Stimulated activated CD4-positive, alpha-beta T cell treated with anti-CD3 and anti-CD28 coated beads, Interleukin-15, amount 100 ng/mL, for 48 hours (primary cell): ENCODE measurements at regions not wholly inside any gene's neighbourhood (a gene's known extent, or its start where the extent isn't known, plus 50 kb on each side); places are given as distances from the start of the nearest gene placed in this dataset.
A peak's percentile ranks its signal among the peaks of the same experiment; 100 is the strongest.

Experiments
- DNase-seq, 2 donors: peaks; one replicate each; pipeline ENCODE4 v3.0.0-alpha.2; 2020; ENCODE audit warnings: low read depth in 2 of 2

GRCh38 chr10:88108115-88108610 lies 244.7 kb downstream of the PTEN start:
- no peak for DNase-seq

- DNase-seq = no peak
Observed at GRCh38 chr10:88110355-88110754, 246.9 kb downstream of the PTEN start.

DNA sequence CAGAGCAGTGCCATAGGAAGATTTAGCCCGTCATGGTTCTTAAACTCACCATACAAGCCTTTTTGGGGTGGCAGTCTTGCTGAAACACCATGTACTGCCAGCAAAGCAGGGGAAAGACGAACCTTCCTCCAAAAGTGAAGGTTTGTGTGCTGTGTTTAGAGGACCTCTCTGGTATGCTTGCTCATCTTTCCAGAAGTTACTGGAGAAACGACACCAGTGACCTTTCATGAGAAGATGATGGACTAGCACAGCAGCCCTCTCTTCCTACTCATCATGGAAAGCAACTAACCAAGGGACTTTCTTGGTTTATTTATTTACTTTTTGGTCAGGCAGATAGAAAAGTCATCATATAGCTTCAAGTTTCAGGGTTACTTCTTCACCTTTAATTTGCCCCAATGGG lies 247.4 kb downstream of the PTEN start:
- DNase-seq = no peak

DNA sequence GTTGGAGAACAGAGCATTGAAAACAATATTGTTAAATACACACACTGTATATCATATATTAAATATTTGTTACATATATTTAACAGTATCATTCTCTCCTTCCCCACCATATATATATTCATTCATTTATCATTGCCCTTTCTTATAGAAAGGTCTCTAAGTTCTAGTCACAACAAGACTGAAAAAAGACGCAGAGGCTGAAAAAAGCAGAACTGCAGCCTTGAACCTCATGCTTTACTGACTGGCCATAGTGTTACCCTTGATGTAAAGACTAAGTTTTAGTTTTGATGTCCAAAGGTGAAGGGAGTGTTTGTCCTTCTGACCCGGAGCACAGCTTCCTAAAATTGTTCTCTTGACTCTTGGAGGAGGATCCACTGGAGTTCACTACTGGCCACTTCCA lies 247.9 kb downstream of the PTEN start:
- DNase-seq = no peak

DNA sequence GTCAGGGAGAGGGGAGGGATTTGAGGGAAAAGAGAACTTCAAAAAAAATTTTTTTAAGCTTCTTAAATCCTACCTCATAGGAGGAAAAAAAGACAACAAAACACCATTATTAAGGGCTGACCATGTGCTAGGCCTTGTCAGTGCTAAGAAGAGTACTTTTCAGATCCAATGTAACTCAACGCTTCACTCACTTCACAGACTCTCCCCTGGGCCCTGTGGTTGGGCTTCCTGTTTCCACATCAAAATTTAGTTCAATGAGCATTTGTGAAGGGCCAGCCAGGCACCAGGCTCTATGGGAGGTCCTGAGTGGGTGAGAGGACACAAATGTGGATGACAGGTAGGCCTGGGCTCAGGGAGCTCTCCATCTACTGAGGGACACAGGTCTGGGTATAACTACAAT lies 249.8 kb downstream of the PTEN start:
- no peak for DNase-seq

- DNase-seq = no peak
Observed at GRCh38 chr10:88113657-88114272, 250.3 kb downstream of the PTEN start.

GRCh38 chr10:88114368-88114767 lies 250.9 kb downstream of the PTEN start:
- DNase-seq = no peak

DNA sequence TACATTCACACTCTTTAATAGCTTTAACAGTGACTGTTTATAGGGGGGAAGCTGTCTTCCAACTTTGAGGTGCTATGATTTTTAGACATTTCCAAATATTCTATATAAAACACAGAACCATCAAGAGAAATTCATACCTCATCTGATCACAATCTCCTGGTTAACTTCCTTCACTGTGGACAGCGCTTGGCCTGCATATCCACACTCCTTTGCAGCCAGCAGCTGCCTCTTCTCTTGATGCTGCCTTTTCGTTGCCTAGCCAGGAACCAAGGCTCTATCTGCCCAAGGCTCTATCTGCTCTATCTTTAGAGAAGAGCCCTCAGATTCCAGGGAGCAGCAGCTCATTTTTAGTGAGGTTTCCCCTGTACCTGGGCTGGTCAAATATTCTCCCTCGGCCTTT lies 252.0 kb downstream of the PTEN start:
- no peak for DNase-seq

DNA sequence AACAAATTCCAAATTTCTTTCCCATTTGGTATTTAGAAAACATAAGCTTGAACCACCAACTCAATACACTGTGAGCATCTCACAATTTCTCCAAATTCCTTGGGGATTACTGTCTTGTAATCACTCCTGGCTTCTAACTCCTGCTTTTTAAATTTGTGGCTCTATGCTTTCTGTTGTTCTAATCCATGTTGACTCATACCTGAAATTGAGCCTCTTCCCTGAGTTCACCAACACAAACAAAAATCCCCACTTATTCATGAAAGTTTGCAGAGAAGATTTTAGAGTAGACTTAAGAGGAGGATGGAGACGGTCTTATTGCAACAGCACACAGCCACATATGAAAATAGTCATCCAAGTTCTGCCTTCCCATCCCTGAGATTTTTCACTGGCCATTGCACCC lies 252.5 kb downstream of the PTEN start:
- DNase-seq = no peak

DNA sequence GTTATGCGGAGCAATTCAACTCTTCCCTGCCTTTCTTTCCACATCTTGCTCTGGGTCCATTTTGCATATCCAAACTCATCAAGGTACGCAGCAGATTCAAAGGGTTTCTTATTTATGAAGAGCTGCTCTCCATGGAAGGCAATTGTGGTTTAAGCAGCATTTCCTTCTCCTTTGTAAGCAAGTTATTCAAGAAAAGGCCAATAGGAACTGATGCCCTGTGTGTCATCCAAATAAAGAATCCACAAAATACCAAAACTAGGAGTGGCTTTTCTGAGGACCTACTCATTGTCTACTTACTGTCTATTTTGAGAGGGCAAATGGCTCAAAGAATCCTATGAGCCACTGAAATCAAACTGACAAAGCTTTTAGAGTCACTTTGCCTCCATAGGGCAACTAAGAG lies 253.1 kb downstream of the PTEN start:
- no peak for DNase-seq

DNA sequence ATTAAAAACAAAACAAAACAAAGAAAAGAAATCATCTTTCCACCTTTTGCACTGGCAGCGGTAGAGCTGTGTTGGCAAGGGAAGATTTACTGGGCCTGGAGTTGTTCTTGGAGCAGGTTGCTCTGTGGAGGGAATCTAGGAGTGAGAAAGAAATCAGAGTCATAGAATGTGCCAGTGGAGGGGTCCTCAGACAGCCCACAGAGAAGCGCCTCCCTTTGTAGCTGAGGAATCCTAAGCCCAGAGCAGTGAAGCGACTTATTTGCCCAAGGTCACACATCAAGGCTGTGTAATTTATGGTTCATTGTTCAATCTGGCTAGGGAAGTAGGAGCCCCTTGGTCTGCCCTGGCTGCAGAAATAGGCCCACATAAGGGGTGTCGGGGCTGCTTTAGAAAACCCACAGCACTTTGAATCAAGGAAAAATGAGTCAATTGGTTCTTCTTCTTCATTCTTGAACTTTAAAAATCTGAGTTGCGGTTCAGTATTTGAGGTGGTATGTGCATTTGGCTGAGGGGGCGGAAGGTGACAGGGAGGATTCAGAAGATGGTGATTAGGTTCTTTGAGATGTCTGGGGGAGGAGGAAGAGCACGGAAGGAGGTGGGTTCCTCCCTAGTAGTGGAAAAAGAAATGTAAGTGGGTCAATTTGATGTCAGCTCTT lies 253.7 kb downstream of the PTEN start:
- DNase-seq = peak; percentile 46 to 55

- DNase-seq = no peak
Observed at GRCh38 chr10:88117869-88118632, 254.6 kb downstream of the PTEN start.

DNA sequence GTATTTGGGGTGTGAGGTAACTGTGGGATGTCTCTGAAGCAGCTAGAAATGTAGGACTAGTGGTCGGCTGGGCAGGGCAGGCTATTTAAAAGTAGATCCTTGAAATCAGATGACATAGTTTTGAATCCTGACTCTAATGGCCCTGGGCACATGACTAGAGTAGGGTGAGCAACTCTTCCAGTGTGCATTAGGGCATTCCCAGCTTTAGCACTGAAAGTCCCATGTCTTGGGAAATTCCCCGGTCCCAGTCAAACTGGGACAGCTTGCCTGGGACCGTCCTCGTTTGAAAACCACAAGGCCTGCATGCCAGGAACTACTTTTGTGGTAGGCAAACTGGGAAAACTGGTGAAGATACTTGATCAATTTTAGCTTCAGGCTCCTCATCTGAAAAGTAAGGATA lies 255.3 kb downstream of the PTEN start:
- DNase-seq = no peak

- no peak for DNase-seq
Observed at GRCh38 chr10:88119160-88119559, 255.7 kb downstream of the PTEN start.

GRCh38 chr10:88120075-88120474 lies 256.6 kb downstream of the PTEN start:
- no peak for DNase-seq

GRCh38 chr10:88120599-88121333 lies 257.3 kb downstream of the PTEN start:
- no peak for DNase-seq

DNA sequence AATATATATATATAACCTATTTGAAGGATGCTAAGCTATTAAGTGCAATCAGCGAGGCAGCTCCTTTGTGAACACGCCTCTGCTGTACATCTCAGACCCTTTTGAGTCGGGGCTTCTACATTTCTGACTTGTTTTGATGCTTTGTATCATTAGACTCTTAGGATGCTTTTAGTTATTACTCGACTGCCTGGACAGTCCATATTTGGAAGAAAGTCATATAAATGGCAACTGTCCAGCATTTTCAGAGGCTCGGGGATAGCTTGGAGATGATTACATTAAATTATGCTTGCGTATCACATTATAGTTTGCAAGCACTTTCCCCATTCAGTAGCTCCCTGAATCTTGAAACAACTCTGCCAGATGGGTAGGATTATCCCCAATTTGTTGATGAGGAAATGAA lies 257.9 kb downstream of the PTEN start:
- DNase-seq = no peak

- no peak for DNase-seq
Observed at GRCh38 chr10:88122145-88122544, 258.7 kb downstream of the PTEN start.

DNA sequence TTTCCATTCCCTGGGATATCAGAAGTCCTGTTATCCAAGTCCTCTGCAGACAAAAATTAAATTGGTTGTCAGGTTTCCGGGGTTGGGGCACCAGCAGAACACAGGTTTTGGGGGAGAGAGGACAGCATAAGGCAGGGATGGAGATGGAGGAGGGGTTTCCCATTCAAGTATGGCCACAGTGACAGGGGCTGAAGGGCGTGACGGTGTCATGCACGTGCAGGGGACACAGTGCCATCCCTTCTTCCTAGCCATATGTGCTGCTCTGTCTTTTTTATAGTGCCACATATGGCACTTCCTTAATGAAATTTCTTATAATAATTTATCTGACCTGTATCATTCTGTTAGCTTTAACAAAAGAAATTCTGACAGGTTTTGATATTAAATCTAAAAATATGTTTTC lies 259.2 kb downstream of the PTEN start:
- no peak for DNase-seq

- no peak for DNase-seq
Observed at GRCh38 chr10:88125766-88126165, 262.3 kb downstream of the PTEN start.

DNA sequence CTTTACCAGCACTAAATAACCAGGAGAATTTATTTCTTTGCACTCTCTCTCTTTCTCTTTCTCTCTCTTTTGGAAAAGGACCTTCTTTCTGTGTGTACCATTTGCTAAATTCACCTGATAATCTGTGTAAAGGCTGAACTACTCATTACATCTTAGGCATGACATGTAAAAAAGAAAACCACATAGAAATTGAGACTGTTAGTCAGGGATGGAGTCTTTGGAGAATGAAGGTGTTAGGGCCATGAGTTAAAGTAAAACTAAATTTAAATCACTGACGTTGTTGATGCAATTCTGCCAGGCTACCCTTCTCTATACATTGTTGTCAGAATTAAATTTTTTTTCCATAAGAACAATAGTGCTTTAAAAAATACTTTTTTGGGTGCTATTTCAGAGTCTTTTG lies 263.3 kb downstream of the PTEN start:
- no peak for DNase-seq

DNA sequence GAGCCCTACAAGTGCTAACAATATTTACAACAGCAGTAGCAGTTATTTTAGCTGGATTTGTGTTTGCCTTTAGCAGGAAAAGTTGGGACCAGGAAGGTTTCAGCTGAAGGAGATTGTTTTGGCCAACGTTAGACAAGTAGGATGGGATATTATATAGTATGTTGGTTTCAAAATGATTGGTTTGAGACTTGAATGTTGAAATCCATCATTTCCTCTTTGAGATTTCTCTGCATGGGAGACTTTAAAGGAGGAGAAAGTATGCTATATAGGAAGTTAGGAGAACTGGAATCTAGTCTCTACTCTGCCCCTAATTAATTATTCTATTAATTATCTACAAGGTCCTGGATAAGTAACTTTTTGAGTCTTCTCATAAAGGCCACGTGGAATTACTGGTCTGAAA lies 263.8 kb downstream of the PTEN start:
- no peak for DNase-seq
